ENCODE measurements at regions not wholly inside any gene's neighbourhood (a gene's known extent, or its start where the extent isn't known, plus 50 kb on each side); places are given as distances from the start of the nearest gene placed in this dataset.
A peak's percentile ranks its signal among the peaks of the same experiment; 100 is the strongest.
"Not testable (repeated sequence)": the region's sequence is repeated elsewhere in the genome, so short reads cannot be mapped to it uniquely, and the experiment has no call there.

- H3K4me1 Mint-ChIP-seq, result no peaks in the 10 kb centered on the region
- H3K4me3 Mint-ChIP-seq, result no peak overlapping the region
- peaks cover 0 to 2% (median 0%) of the 10 kb centered on the region in 7 donors for H3K9me3 Mint-ChIP-seq
- DNase-seq (no peak), ATAC-seq (ENCODE audit: low read depth in 2 of 2) (no peak)
- no peak overlapping the region for H3K27ac Mint-ChIP-seq
- H3K27me3 Mint-ChIP-seq, result peaks cover 0 to 4% (median 0%) of the 10 kb centered on the region in 3 donors
- no peaks in the 10 kb centered on the region for H3K36me3 Mint-ChIP-seq
Measured at GRCh38 chr3:107450254-107450893, 72.4 kb upstream of the BBX start.

GRCh38 chr3:107452436-107452835, 70.3 kb upstream of the BBX start:
- DNase-seq (no peak), ATAC-seq (ENCODE audit: low read depth in 2 of 2) (no peak)
- no peaks in the 10 kb centered on the region for H3K36me3 Mint-ChIP-seq
- no peak overlapping the region for H3K4me3 Mint-ChIP-seq
- no peak overlapping the region for H3K27ac Mint-ChIP-seq
- peaks cover 0 to 4% (median 0%) of the 10 kb centered on the region in 3 donors for H3K27me3 Mint-ChIP-seq
- H3K4me1 Mint-ChIP-seq, result peaks cover 0 to 8% (median 4%) of the 10 kb centered on the region in 3 donors
- peaks cover 0 to 2% (median 0%) of the 10 kb centered on the region in 7 donors for H3K9me3 Mint-ChIP-seq

GRCh38 chr3:107453504-107453903, 69.3 kb upstream of the BBX start:
- Mint-ChIP-seq H3K4me3 (no peak overlapping the region), H3K27ac (no peak overlapping the region), H3K4me1 (peaks cover 0 to 8% (median 4%) of the 10 kb centered on the region in 3 donors), H3K36me3 (no peaks in the 10 kb centered on the region), H3K9me3 (peaks cover 0 to 2% (median 0%) of the 10 kb centered on the region in 7 donors), H3K27me3 (peaks cover 0 to 8% (median 0%) of the 10 kb centered on the region in 3 donors)
- DNase-seq (no peak), ATAC-seq (ENCODE audit: low read depth in 2 of 2) (no peak)

DNA sequence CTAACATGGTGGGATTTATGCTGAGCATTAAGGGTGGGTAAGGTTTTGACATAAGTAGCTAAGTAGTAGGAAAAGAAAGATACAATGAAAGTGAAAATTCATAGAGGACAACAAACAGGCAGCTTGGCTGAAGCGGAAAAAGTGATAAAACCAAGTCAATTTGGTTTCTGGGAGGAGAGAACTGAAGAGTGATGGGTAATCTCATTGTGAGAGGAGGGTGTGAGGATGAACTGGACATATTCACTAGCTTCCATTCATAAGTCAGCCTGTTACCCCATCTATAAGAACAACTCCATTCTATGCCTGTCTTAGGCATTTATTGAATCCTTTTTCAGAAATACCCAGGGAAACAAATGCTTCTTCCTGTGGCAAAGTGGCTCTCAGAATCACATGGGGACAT, 67.1 kb upstream of the BBX start:
- H3K36me3 Mint-ChIP-seq, result no peaks in the 10 kb centered on the region
- H3K27ac Mint-ChIP-seq, result no peak overlapping the region
- H3K4me1 Mint-ChIP-seq, result peaks cover 0 to 8% (median 4%) of the 10 kb centered on the region in 3 donors
- DNase-seq (no peak), ATAC-seq (ENCODE audit: low read depth in 2 of 2) (no peak)
- H3K4me3 Mint-ChIP-seq, result no peak overlapping the region
- peaks cover 0 to 2% (median 0%) of the 10 kb centered on the region in 7 donors for H3K9me3 Mint-ChIP-seq
- peaks cover 0 to 6% (median 0%) of the 10 kb centered on the region in 3 donors for H3K27me3 Mint-ChIP-seq

GRCh38 chr3:107456501-107456900, 66.3 kb upstream of the BBX start:
- H3K27me3 Mint-ChIP-seq, result peaks cover 0 to 4% (median 0%) of the 10 kb centered on the region in 3 donors
- peaks cover 0 to 2% (median 0%) of the 10 kb centered on the region in 7 donors for H3K9me3 Mint-ChIP-seq
- peak overlapping the region in 1 of 6 donors; percentile 84 for H3K27ac Mint-ChIP-seq
- ATAC-seq (ENCODE audit: low read depth in 2 of 2), result no peak
- no peak for DNase-seq
- no peaks in the 10 kb centered on the region for H3K36me3 Mint-ChIP-seq
- no peak overlapping the region for H3K4me3 Mint-ChIP-seq
- peaks cover 0 to 8% (median 4%) of the 10 kb centered on the region in 3 donors for H3K4me1 Mint-ChIP-seq

DNA sequence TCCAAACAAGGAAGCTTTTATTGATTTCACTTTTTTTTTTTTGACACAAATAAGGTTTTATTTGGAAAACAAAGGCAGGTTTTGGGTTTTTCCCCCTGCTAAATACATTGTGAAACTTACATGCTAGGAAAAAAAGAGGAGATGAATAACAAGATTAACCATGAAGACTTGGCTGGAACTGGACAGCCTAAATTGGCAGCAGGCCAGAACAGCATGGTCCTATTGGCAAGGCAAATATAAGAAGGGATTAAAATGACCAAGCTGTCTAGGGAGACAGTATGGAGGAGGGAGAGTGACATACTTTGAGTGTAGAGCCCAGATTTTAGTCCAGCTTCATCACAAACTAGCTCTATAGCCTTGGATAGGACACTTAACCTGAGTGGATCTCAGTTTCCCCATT, 63.9 kb upstream of the BBX start:
- DNase-seq, result no peak
- Mint-ChIP-seq H3K9me3 (no peaks in the 10 kb centered on the region), H3K27ac (no peak overlapping the region), H3K4me1 (peaks cover 0 to 8% (median 4%) of the 10 kb centered on the region in 3 donors), H3K4me3 (no peak overlapping the region), H3K36me3 (no peaks in the 10 kb centered on the region), H3K27me3 (peaks cover 0 to 4% (median 0%) of the 10 kb centered on the region in 3 donors)
- ATAC-seq (ENCODE audit: low read depth in 2 of 2), result no peak

- ATAC-seq (ENCODE audit: low read depth in 2 of 2), result no peak
- Mint-ChIP-seq H3K4me3 (no peak overlapping the region), H3K9me3 (no peaks in the 10 kb centered on the region)
Measured at GRCh38 chr3:107461721-107462120, 61.0 kb upstream of the BBX start.

DNA sequence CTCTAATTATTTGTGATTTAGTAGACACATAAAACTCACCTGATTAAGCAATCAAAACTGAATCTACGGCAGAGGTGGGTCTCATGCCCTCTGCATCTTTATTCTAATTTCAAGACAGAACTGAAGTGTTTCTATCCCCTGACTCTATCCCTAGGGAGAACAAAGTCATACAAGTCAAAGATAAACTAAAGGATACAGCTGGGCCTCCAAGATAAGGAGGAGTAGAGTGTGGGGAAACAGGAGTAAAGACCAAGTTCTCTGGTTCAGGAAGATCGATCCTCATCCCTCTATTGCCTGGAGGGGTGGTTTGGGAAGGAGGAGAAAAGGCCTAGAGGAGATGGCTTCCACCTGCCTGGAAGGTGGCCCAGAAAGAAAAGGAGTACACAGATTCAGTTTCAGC, 58.7 kb upstream of the BBX start:
- H3K9me3 Mint-ChIP-seq, result no peaks in the 10 kb centered on the region
- ATAC-seq (ENCODE audit: low read depth in 2 of 2), result no peak
- H3K27ac Mint-ChIP-seq, result no peak overlapping the region
- peaks cover 0 to 6% (median 0%) of the 10 kb centered on the region in 3 donors for H3K27me3 Mint-ChIP-seq
- H3K4me1 Mint-ChIP-seq, result no peaks in the 10 kb centered on the region
- H3K4me3 Mint-ChIP-seq, result no peak overlapping the region
- H3K36me3 Mint-ChIP-seq, result no peaks in the 10 kb centered on the region
- DNase-seq, result no peak

More at GRCh38 chr3:107461721-107462120, 61.0 kb upstream of the BBX start:
- H3K4me1 Mint-ChIP-seq, result peaks cover 0 to under 1% (median 0%) of the 10 kb centered on the region in 3 donors
- H3K36me3 Mint-ChIP-seq, result no peaks in the 10 kb centered on the region
- H3K27me3 Mint-ChIP-seq, result peaks cover 0 to 4% (median 0%) of the 10 kb centered on the region in 3 donors
- H3K27ac Mint-ChIP-seq, result no peak overlapping the region
- DNase-seq, result no peak

DNA sequence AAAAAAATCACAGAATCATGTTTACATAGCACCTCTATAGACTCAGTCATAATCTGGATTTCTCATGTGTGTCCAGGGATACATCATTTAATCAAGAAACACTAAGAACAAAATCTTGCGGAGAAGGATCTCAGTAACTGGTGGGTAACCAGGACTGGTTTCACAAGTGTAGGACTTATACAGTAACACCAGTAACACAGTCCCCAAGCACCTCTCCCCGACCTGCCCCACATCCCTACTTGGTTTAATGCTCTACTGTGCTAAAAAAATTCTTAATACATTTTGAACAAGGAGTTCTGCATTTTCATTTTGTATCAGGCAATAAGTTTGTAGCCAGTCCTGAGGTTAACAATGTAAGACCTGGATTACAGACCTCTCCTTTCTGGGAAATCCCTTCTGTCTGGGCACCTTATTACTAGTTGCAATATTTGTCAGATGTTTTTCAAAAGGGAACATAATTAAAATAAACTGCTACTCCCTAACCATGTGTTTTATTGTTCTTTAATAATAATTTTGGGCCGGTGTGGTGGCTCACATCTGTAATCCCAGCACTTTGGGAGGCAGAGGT, 57.6 kb upstream of the BBX start:
- Mint-ChIP-seq H3K27me3 (peaks cover 0 to 14% (median 0%) of the 10 kb centered on the region in 3 donors), H3K36me3 (no peaks in the 10 kb centered on the region), H3K27ac (no peak overlapping the region), H3K9me3 (peaks cover 0 to 2% (median 0%) of the 10 kb centered on the region in 7 donors), H3K4me1 (no peaks in the 10 kb centered on the region), H3K4me3 (no peak overlapping the region)
- ATAC-seq (ENCODE audit: low read depth in 2 of 2), result no peak
- DNase-seq, result no peak

- no peak for DNase-seq
- Mint-ChIP-seq H3K4me3 (no peak overlapping the region), H3K27ac (no peak overlapping the region), H3K27me3 (peaks cover 6 to 37% (median 15%) of the 10 kb centered on the region in 3 donors), H3K9me3 (peaks cover 3 to 20% (median 10%) of the 10 kb centered on the region in 7 donors), H3K36me3 (peaks cover 4 to 9% of the 10 kb centered on the region in 2 donors), H3K4me1 (no peaks in the 10 kb centered on the region)
- no peak for ATAC-seq (ENCODE audit: low read depth in 2 of 2)
Measured at GRCh38 chr3:107468782-107469181, 54.0 kb upstream of the BBX start.

- DNase-seq; H3K4me3 Mint-ChIP-seq; H3K27ac Mint-ChIP-seq; ATAC-seq (ENCODE audit: low read depth in 2 of 2); H3K4me1 Mint-ChIP-seq; H3K36me3 Mint-ChIP-seq: not testable (repeated sequence)
- Mint-ChIP-seq H3K9me3 (peaks cover 3 to 27% (median 12%) of the 10 kb centered on the region in 7 donors), H3K27me3 (peaks cover 6 to 38% (median 25%) of the 10 kb centered on the region in 3 donors)
Measured at GRCh38 chr3:107470496-107470895, 52.3 kb upstream of the BBX start.
